Caco-2 (cell line): ENCODE measurements at regions not wholly inside any gene's neighbourhood (a gene's known extent, or its start where the extent isn't known, plus 50 kb on each side); places are given as distances from the start of the nearest gene placed in this dataset.
"Not testable (repeated sequence)": the region's sequence is repeated elsewhere in the genome, so short reads cannot be mapped to it uniquely, and the experiment has no call there.

ENCODE experiments used
- BruUV-seq: library from RNA; stranded (reverse); fragments of 400-500 nt; replicated peaks from 2 replicates; lab custom pipeline; 2021; lab: Mats Ljungman, UMichigan
- CTCF ChIA-PET: fragments of 300-600 bp; sonication (Branson Sonifier 250); formaldehyde crosslinking; loops from one replicate; lab custom pipeline; 2022; ENCODE audit warnings: antibody characterized with exemption; lab: Charles Lee
- POLR2A ChIA-PET: fragments of 300-600 bp; sonication (Branson Sonifier 250); formaldehyde crosslinking; loops from one replicate; lab custom pipeline; 2022; ENCODE audit warnings: antibody characterized with exemption; lab: Charles Lee
- DNase-seq, 2 experiments: peaks; one replicate each; pipeline versions ENCODE4 v3.0.0 to v3.0.0-alpha.2; 2020 to 2022
- H3K27me3 ChIP-seq: replicated peaks from 2 replicates; pipeline ENCODE4 v1.6.0; 2011; ENCODE audit warnings: low read length; ENCODE audit not compliant: control insufficient read depth, insufficient read depth
- H3K36me3 ChIP-seq: 2 replicates; pipeline ENCODE4 v1.5.1; 2011; ENCODE audit warnings: low read length; ENCODE audit not compliant: control insufficient read depth, insufficient read depth
- H3K4me1 ChIP-seq: fragments of 250-450 bp; sonication (Bioruptor Pico); 2 replicates; pipeline ENCODE4 v1.5.1; 2020; ENCODE audit warnings: mild to moderate bottlenecking
- H3K4me3 ChIP-seq: 2 replicates; pipeline ENCODE4 v1.5.1; 2011; ENCODE audit warnings: low read depth, mild to moderate bottlenecking, control low read depth, low read length
- H3K9me3 ChIP-seq: fragments of 250-450 bp; sonication (Bioruptor Pico); 2 replicates; pipeline ENCODE4 v1.5.1; 2020; ENCODE audit warnings: mild to moderate bottlenecking, moderate library complexity
- H3K27ac Mint-ChIP-seq: one replicate; pipeline ENCODE4 v1.8.0; 2022; ENCODE audit warnings: mixed read lengths; ENCODE audit not compliant: unreplicated experiment
- H3K27me3 Mint-ChIP-seq: one replicate; pipeline ENCODE4 v1.8.0; 2022; ENCODE audit warnings: mixed read lengths; ENCODE audit not compliant: insufficient read depth, unreplicated experiment
- H3K36me3 Mint-ChIP-seq: one replicate; pipeline ENCODE4 v1.8.0; 2022; ENCODE audit warnings: mild to moderate bottlenecking, mixed read lengths; ENCODE audit not compliant: insufficient read depth, unreplicated experiment
- H3K4me1 Mint-ChIP-seq: one replicate; pipeline ENCODE4 v1.8.0; 2022; ENCODE audit warnings: low read depth, mixed read lengths; ENCODE audit not compliant: unreplicated experiment
- H3K4me3 Mint-ChIP-seq: one replicate; pipeline ENCODE4 v1.8.0; 2022; ENCODE audit warnings: mild to moderate bottlenecking, moderate library complexity, mixed read lengths; ENCODE audit not compliant: unreplicated experiment
- H3K9me3 Mint-ChIP-seq: one replicate; pipeline ENCODE4 v1.8.0; 2022; ENCODE audit warnings: mixed read lengths; ENCODE audit not compliant: unreplicated experiment
- intact Hi-C: fragments of 100-400 bp; cut with micrococcal nuclease; formaldehyde crosslinking; loops from one replicate; pipeline ENCODE4 v1.10.0; 2022; ENCODE audit not compliant: unreplicated experiment
- TF ChIP-seq, protein P1 (sequence below), 2 experiments: fragments of 200-600 bp in 1 of 2; IDR thresholded peaks; 1 replicate in 1 of 2; 2 replicates in 1 of 2; pipeline versions ENCODE4 v1.5.1 to v1.8.0; 2011 to 2022; ENCODE audit warnings: antibody characterized with exemption in 1 of 2, control low read depth in 1 of 2, inconsistent platforms in 1 of 2, low read depth in 1 of 2, low read length in 1 of 2, mild to moderate bottlenecking in 1 of 2, moderate library complexity in 1 of 2; ENCODE audit not compliant: insufficient read depth in 1 of 2, severe bottlenecking in 1 of 2, unreplicated experiment in 1 of 2

GRCh38 chr7:8885480-8886000 lies 452.1 kb downstream of the NXPH1 start:
- Histone ChIP-seq H3K4me1 (no peaks in the 10 kb centered on the region), H3K9me3 (no peaks in the 10 kb centered on the region), H3K36me3 (no peaks in the 10 kb centered on the region), H3K4me3 (no peak overlapping the region), H3K27me3 (no peaks in the 10 kb centered on the region)
- no peak overlapping the region for H3K4me3 Mint-ChIP-seq
- H3K4me1 Mint-ChIP-seq, result no peaks in the 10 kb centered on the region
- H3K27ac Mint-ChIP-seq, result no peak overlapping the region
- intact Hi-C loops, result no loop called here
- no TSS peak for BruUV-seq
- ChIA-PET POLR2A (no interaction called here), CTCF (no interaction called here)
- TF ChIP-seq, protein P1, sequence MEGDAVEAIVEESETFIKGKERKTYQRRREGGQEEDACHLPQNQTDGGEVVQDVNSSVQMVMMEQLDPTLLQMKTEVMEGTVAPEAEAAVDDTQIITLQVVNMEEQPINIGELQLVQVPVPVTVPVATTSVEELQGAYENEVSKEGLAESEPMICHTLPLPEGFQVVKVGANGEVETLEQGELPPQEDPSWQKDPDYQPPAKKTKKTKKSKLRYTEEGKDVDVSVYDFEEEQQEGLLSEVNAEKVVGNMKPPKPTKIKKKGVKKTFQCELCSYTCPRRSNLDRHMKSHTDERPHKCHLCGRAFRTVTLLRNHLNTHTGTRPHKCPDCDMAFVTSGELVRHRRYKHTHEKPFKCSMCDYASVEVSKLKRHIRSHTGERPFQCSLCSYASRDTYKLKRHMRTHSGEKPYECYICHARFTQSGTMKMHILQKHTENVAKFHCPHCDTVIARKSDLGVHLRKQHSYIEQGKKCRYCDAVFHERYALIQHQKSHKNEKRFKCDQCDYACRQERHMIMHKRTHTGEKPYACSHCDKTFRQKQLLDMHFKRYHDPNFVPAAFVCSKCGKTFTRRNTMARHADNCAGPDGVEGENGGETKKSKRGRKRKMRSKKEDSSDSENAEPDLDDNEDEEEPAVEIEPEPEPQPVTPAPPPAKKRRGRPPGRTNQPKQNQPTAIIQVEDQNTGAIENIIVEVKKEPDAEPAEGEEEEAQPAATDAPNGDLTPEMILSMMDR (IDR thresholded peaks at IDR 0.05; ENCODE audit: insufficient read depth in 1 of 2, low read depth in 1 of 2, low read length in 1 of 2, severe bottlenecking in 1 of 2, unreplicated experiment in 1 of 2), result no peak
- no peaks in the 10 kb centered on the region for H3K27me3 Mint-ChIP-seq
- H3K36me3 Mint-ChIP-seq, result no peaks in the 10 kb centered on the region
- no peaks in the 10 kb centered on the region for H3K9me3 Mint-ChIP-seq
- no peak for DNase-seq

DNA sequence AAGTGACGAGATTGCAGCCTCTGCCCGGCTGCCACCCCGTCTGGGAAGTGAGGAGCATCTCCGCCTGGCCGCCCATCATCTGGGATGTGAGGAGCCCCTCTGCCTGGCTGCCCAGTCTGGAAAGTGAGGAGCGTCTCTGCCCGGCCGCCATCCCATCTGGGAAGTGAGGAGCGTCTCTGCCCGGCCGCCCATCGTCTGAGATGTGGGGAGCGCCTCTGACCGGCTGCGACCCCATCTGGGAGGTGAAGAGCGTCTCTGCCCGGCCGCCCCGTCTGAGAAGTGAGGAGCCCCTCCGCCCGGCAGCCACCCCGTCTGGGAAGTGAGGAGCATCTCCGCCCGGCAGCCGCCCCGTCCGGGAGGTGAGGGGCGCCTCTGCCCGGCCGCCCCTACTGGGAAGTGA lies 456.9 kb downstream of the NXPH1 start:
- H3K27me3 ChIP-seq, BruUV-seq, POLR2A ChIA-PET, CTCF ChIA-PET, H3K4me3 ChIP-seq, H3K9me3 Mint-ChIP-seq, H3K36me3 Mint-ChIP-seq, intact Hi-C loops, H3K4me1 ChIP-seq, H3K27me3 Mint-ChIP-seq, H3K4me1 Mint-ChIP-seq, H3K27ac Mint-ChIP-seq, H3K36me3 ChIP-seq, DNase-seq, H3K4me3 Mint-ChIP-seq, H3K9me3 ChIP-seq: not testable (repeated sequence)

DNA sequence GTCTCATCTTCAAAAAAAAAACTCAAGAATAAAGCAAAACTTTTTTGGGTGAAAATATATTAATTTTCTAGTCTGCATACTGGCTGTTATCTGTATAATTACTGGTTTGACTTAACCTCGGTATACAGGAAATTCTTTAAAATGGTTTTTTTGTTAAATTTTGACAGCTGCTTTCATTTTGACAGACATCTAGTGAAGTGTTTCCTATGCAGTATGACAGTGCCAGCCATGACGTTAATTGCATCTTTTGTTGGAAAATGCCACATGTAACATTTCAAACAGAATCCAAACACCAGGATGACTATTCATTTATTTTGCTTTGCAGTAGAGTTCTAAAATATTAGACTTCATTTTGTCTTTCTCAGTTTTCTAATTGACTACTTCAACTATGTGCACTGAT lies 460.4 kb downstream of the NXPH1 start:
- no peaks in the 10 kb centered on the region for H3K27me3 ChIP-seq
- no peaks in the 10 kb centered on the region for H3K36me3 Mint-ChIP-seq
- H3K9me3 Mint-ChIP-seq, result no peaks in the 10 kb centered on the region
- no peaks in the 10 kb centered on the region for H3K9me3 ChIP-seq
- DNase-seq, result no peak
- no peak overlapping the region for H3K4me3 Mint-ChIP-seq
- H3K4me3 ChIP-seq, result no peak overlapping the region
- no TSS peak for BruUV-seq
- TF ChIP-seq, protein P1 (IDR thresholded peaks at IDR 0.05; ENCODE audit: insufficient read depth in 1 of 2, low read depth in 1 of 2, low read length in 1 of 2, severe bottlenecking in 1 of 2, unreplicated experiment in 1 of 2), result no peak
- H3K27me3 Mint-ChIP-seq, result peaks cover 6% of the 10 kb centered on the region
- H3K4me1 ChIP-seq, result no peaks in the 10 kb centered on the region
- ChIA-PET POLR2A (no interaction called here), CTCF (no interaction called here)
- H3K27ac Mint-ChIP-seq, result no peak overlapping the region
- H3K36me3 ChIP-seq, result no peaks in the 10 kb centered on the region
- intact Hi-C loops, result no loop called here
- H3K4me1 Mint-ChIP-seq, result no peaks in the 10 kb centered on the region
